Neural cell (in vitro differentiated cells): ENCODE measurements at regions not wholly inside any gene's neighbourhood (a gene's known extent, or its start where the extent isn't known, plus 50 kb on each side); places are given as distances from the start of the nearest gene placed in this dataset.

Source experiments
- H2AFZ ChIP-seq: fragments of 200-600, 300-800 bp; sonication (generic), shearing (Covaris generic); 2 replicates; pipeline ENCODE4 v1.6.0; 2014; ENCODE audit warnings: low read depth, mild to moderate bottlenecking, antibody characterized with exemption, low read length, moderate library complexity
- H3F3A ChIP-seq: fragments of 200-600 bp; shearing (Covaris generic); 2 replicates; pipeline ENCODE4 v1.6.1; 2016; ENCODE audit warnings: mild to moderate bottlenecking, moderate library complexity, mixed read lengths, antibody characterized with exemption, low read length; ENCODE audit not compliant: insufficient read depth, poor library complexity, severe bottlenecking
- H3K27ac ChIP-seq: fragments of 200-600, 300-800 bp; sonication (generic), shearing (Covaris generic); 2 replicates; pipeline ENCODE4 v1.5.1; 2014; ENCODE audit warnings: mild to moderate bottlenecking, low read length, moderate library complexity
- H3K27me3 ChIP-seq: fragments of 300-800, 200-600 bp; sonication (generic), shearing (Covaris generic); 2 replicates; pipeline ENCODE4 v1.6.0; 2014; ENCODE audit warnings: mild to moderate bottlenecking, low read depth, low read length, moderate library complexity; ENCODE audit not compliant: insufficient read depth
- H3K36me3 ChIP-seq: fragments of 300-800, 200-600 bp; sonication (generic), shearing (Covaris generic); 2 replicates; pipeline ENCODE4 v1.5.1; 2014; ENCODE audit warnings: mild to moderate bottlenecking, antibody characterized with exemption, low read length, moderate library complexity; ENCODE audit not compliant: insufficient read depth
- H3K4me2 ChIP-seq: fragments of 300-800, 200-600 bp; sonication (generic), shearing (Covaris generic); 2 replicates; pipeline ENCODE4 v1.6.0; 2014; ENCODE audit warnings: mild to moderate bottlenecking, low read length
- H3K4me3 ChIP-seq: fragments of 300-800, 200-600 bp; sonication (generic), shearing (Covaris generic); 2 replicates; pipeline ENCODE4 v1.5.1; 2014; ENCODE audit warnings: mild to moderate bottlenecking, low read length, moderate library complexity
- H3K79me2 ChIP-seq: fragments of 200-600 bp; shearing (Covaris generic); replicated peaks from 2 replicates; pipeline ENCODE4 v1.6.0; 2014; ENCODE audit warnings: mild to moderate bottlenecking, low read length, moderate library complexity; ENCODE audit not compliant: insufficient read depth
- H3K9ac ChIP-seq: fragments of 300-800, 200-600 bp; sonication (generic), shearing (Covaris generic); 2 replicates; pipeline ENCODE4 v1.6.1; 2016; ENCODE audit warnings: mild to moderate bottlenecking, low read length, mixed read lengths
- H3K9me2 ChIP-seq: fragments of 200-600 bp; shearing (Covaris generic); 2 replicates; pipeline ENCODE4 v1.6.1; 2016; ENCODE audit warnings: mild to moderate bottlenecking, low read length, mixed read lengths; ENCODE audit not compliant: insufficient read depth
- H3K9me3 ChIP-seq: fragments of 200-600, 300-800 bp; sonication (generic), shearing (Covaris generic); 2 replicates; pipeline ENCODE4 v1.6.1; 2016; ENCODE audit warnings: mild to moderate bottlenecking, mixed run types, low read length, moderate library complexity, mixed read lengths
- H4K20me1 ChIP-seq: fragments of 200-600 bp; shearing (Covaris generic); 2 replicates; pipeline ENCODE4 v1.6.1; 2016; ENCODE audit warnings: mild to moderate bottlenecking, mixed run types; ENCODE audit not compliant: insufficient read depth
- EP300 ChIP-seq: fragments of 450-650 bp; conservative IDR thresholded peaks from 2 replicates; pipeline ENCODE4 v1.6.1; 2014; ENCODE audit warnings: antibody characterized with exemption, mild to moderate bottlenecking, moderate library complexity; ENCODE audit not compliant: poor library complexity, severe bottlenecking
- EZH2 ChIP-seq: fragments of 200-600, 300-800 bp; shearing (Covaris generic), sonication (generic); IDR thresholded peaks from 2 replicates; pipeline ENCODE4 v1.6.1; 2014; ENCODE audit warnings: antibody characterized with exemption, low read length, borderline replicate concordance, mild to moderate bottlenecking; ENCODE audit not compliant: insufficient read depth, poor library complexity, severe bottlenecking
- MXI1 ChIP-seq: fragments of 450-650 bp; conservative IDR thresholded peaks from 2 replicates; pipeline ENCODE4 v1.6.1; 2014; ENCODE audit warnings: antibody characterized with exemption, mild to moderate bottlenecking; ENCODE audit not compliant: poor library complexity, severe bottlenecking
- POLR2AphosphoS5 ChIP-seq: IDR thresholded peaks from 2 replicates; pipeline ENCODE4 v1.6.1; 2012
- RAD21 ChIP-seq: fragments of 450-650 bp; conservative IDR thresholded peaks from 2 replicates; pipeline ENCODE4 v1.6.1; 2014; ENCODE audit warnings: antibody characterized with exemption, mild to moderate bottlenecking, moderate library complexity
- SMC3 ChIP-seq: fragments of 450-650 bp; conservative IDR thresholded peaks from 2 replicates; pipeline ENCODE4 v1.6.1; 2014; ENCODE audit warnings: antibody characterized with exemption, mild to moderate bottlenecking, moderate library complexity; ENCODE audit not compliant: poor library complexity
- TAF1 ChIP-seq: IDR thresholded peaks from 2 replicates; pipeline ENCODE4 v1.6.1; 2012; ENCODE audit warnings: low read depth
- TF ChIP-seq, protein P1 (sequence below): fragments of 450-650 bp; IDR thresholded peaks from 2 replicates; pipeline ENCODE4 v1.5.1; 2014; ENCODE audit warnings: antibody characterized with exemption, mild to moderate bottlenecking, moderate library complexity; ENCODE audit not compliant: poor library complexity, severe bottlenecking
- TF ChIP-seq, protein P2 (sequence below): IDR thresholded peaks from 2 replicates; pipeline ENCODE4 v1.6.1; 2012; ENCODE audit warnings: borderline replicate concordance

GRCh38 chrX:46168254-46168653, 377.0 kb downstream of the ZNF674 start:
- no peak overlapping the region for H3K9ac ChIP-seq
- H2AFZ ChIP-seq = no peak overlapping the region
- no peak overlapping the region for H3K27ac ChIP-seq
- no peaks in the 10 kb centered on the region for H3K36me3 ChIP-seq
- H3F3A ChIP-seq = no peaks in the 10 kb centered on the region
- no peaks in the 10 kb centered on the region for H3K27me3 ChIP-seq
- TF ChIP-seq SMC3 (no peak), EP300 (no peak), MXI1 (no peak), EZH2 (no peak)
- TF ChIP-seq, protein P1, sequence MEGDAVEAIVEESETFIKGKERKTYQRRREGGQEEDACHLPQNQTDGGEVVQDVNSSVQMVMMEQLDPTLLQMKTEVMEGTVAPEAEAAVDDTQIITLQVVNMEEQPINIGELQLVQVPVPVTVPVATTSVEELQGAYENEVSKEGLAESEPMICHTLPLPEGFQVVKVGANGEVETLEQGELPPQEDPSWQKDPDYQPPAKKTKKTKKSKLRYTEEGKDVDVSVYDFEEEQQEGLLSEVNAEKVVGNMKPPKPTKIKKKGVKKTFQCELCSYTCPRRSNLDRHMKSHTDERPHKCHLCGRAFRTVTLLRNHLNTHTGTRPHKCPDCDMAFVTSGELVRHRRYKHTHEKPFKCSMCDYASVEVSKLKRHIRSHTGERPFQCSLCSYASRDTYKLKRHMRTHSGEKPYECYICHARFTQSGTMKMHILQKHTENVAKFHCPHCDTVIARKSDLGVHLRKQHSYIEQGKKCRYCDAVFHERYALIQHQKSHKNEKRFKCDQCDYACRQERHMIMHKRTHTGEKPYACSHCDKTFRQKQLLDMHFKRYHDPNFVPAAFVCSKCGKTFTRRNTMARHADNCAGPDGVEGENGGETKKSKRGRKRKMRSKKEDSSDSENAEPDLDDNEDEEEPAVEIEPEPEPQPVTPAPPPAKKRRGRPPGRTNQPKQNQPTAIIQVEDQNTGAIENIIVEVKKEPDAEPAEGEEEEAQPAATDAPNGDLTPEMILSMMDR = no peak
- TF ChIP-seq, protein P2, sequence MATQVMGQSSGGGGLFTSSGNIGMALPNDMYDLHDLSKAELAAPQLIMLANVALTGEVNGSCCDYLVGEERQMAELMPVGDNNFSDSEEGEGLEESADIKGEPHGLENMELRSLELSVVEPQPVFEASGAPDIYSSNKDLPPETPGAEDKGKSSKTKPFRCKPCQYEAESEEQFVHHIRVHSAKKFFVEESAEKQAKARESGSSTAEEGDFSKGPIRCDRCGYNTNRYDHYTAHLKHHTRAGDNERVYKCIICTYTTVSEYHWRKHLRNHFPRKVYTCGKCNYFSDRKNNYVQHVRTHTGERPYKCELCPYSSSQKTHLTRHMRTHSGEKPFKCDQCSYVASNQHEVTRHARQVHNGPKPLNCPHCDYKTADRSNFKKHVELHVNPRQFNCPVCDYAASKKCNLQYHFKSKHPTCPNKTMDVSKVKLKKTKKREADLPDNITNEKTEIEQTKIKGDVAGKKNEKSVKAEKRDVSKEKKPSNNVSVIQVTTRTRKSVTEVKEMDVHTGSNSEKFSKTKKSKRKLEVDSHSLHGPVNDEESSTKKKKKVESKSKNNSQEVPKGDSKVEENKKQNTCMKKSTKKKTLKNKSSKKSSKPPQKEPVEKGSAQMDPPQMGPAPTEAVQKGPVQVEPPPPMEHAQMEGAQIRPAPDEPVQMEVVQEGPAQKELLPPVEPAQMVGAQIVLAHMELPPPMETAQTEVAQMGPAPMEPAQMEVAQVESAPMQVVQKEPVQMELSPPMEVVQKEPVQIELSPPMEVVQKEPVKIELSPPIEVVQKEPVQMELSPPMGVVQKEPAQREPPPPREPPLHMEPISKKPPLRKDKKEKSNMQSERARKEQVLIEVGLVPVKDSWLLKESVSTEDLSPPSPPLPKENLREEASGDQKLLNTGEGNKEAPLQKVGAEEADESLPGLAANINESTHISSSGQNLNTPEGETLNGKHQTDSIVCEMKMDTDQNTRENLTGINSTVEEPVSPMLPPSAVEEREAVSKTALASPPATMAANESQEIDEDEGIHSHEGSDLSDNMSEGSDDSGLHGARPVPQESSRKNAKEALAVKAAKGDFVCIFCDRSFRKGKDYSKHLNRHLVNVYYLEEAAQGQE = no peak
- H3K9me2 ChIP-seq = no peaks in the 10 kb centered on the region
- H4K20me1 ChIP-seq = no peaks in the 10 kb centered on the region
- no peak overlapping the region for H3K4me3 ChIP-seq
- H3K9me3 ChIP-seq = no peaks in the 10 kb centered on the region
- H3K4me2 ChIP-seq = no peak overlapping the region
- no peaks in the 10 kb centered on the region for H3K79me2 ChIP-seq

DNA sequence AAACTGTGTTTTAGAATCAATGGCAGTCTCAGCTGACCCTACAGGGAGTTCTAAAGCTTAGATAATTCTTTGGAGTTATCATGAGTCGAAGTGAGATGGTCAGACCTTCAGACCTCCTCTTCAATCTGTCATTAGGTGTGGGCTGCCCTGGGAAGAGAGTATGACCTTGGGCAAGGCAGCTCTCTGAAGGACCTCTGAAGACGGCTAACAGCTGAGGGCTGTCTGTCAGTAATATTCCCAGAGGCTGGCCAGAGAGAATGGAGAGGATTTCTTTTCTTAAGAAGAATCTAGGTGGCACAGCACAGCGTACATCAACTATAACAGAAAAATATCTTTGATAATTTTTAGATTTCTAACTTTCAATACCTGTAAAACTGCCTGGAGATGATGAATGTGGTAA, 379.4 kb downstream of the ZNF674 start:
- H2AFZ ChIP-seq = no peak overlapping the region
- TF ChIP-seq EZH2 = no peak
- TF ChIP-seq RAD21 = no peak
- TF ChIP-seq EP300 = no peak
- TF ChIP-seq, protein P2 = no peak
- TF ChIP-seq POLR2AphosphoS5 = no peak
- TF ChIP-seq MXI1 = no peak
- TF ChIP-seq TAF1 = no peak
- TF ChIP-seq, protein P1 = no peak
- no peak for TF ChIP-seq SMC3
- no peak overlapping the region for H3K4me3 ChIP-seq
- H3K9me3 ChIP-seq = no peaks in the 10 kb centered on the region
- no peak overlapping the region for H3K9ac ChIP-seq
- H3K27me3 ChIP-seq = no peaks in the 10 kb centered on the region
- H3K27ac ChIP-seq = no peak overlapping the region
- no peaks in the 10 kb centered on the region for H3F3A ChIP-seq
- no peak overlapping the region for H3K4me2 ChIP-seq
- H3K79me2 ChIP-seq = no peaks in the 10 kb centered on the region
- H4K20me1 ChIP-seq = no peaks in the 10 kb centered on the region
- no peaks in the 10 kb centered on the region for H3K36me3 ChIP-seq
- no peaks in the 10 kb centered on the region for H3K9me2 ChIP-seq
